Stimulated activated CD8-positive, alpha-beta memory T cell treated with anti-CD3 and anti-CD28 coated beads, Interleukin-7, amount 100 ng/mL, for 4 hours (primary cell): ENCODE measurements at regions not wholly inside any gene's neighbourhood (a gene's known extent, or its start where the extent isn't known, plus 50 kb on each side); places are given as distances from the start of the nearest gene placed in this dataset.

Source experiments
- DNase-seq, 2 donors: peaks; one replicate each; pipeline ENCODE4 v3.0.0-alpha.2; 2020; ENCODE audit warnings: low read depth in 2 of 2

DNA sequence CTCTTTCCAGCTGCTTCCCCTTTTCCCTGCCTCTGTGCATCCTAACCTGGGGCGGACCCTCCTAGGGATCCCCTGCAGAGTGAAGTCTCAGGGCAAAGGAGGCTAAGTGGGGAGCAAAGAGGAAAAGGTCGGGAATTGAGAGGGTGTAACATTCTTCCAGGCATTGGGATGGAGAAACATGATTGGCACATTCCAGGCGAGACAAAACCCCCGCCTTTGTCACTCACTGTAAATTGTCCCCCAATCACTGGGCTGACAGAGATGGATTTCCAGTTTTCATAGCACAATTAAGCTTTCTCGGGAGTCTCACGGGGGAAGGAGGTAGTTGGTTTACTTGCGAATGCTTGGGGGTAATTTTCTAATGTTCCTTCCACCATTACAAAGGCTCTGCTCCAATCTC lies 74.9 kb downstream of the MIAT start:
- no peak for DNase-seq

DNA sequence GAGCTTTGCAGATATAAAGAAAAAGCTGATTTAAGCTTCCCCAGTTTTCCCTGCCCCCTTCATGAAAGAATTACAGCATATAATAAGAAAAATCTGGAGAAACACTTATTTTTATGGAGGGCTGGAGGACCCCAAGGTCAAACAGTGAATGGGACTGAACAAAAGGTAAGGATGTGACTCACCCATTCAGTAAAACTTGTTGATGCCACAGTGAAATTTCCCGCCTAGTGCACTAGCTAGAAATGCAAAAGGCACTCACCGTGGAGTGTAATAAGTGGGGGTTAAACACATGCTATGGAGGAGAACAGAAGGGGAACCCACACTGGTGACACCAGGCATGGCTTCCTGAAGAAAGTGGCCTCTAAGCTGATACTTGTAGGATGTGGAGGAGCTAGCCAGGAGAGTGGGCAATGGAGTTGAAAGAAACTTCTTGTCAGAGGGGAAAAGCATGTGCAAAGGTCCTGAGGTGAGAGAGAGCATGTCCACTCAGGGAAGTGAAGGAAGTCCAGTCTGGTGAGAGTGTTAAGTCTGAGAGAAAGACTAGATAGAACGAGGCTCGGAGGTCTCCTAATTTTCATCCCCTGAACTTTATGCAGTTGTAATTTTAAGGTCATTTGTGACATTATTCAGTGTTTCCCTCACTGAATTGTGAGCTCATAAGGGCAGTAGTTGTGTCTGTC lies 77.1 kb downstream of the MIAT start:
- DNase-seq, result no peak

DNA sequence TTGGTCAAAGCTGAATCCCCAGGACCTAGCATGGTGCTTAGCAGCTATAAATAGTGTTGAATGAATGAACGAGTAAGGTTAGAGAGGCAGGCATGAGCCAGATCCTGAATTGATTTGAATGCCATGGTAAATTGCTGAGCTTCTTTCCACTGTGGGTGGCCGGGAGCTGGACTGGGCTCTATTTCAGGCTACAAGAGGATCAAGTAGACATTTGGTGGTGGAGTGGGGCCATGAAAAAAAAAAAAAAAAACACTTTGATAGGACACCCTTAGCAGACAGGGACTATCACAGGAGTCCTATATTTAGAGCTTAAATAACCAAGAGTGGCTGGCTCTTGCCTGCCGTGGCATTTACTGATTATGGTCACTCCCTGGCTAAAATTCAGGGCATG lies 77.6 kb downstream of the MIAT start:
- DNase-seq, result no peak

DNA sequence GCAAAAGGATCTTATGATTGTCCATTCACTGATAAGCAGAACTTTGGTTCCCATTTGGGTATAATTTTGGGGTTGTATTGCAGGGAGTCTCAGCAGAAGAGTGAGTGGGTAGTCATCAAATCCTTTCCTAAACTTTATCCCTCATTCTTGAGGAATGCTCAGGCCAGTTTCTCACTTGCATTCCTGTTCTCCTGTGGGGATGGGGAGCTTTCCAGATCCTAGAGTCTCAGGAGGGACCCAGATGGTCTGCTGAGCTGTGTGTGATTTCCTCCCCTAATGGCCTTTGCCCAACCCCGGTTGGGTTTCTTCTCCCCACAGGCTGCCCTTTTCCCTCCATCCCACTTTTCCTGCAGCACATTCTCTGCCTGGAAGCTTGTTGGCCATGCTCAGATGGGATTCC lies 79.9 kb downstream of the MIAT start:
- DNase-seq, result no peak

GRCh38 chr22:26740253-26740652 lies 82.9 kb downstream of the MIAT start:
- DNase-seq, result no peak

- DNase-seq, result no peak
Observed at GRCh38 chr22:26743149-26743548, 85.8 kb downstream of the MIAT start.

- no peak for DNase-seq
Observed at GRCh38 chr22:26744892-26745808, 87.8 kb downstream of the MIAT start.

GRCh38 chr22:26746311-26746710 lies 88.9 kb downstream of the MIAT start:
- DNase-seq, result no peak

GRCh38 chr22:26748845-26749244 lies 91.5 kb downstream of the MIAT start:
- no peak for DNase-seq

DNA sequence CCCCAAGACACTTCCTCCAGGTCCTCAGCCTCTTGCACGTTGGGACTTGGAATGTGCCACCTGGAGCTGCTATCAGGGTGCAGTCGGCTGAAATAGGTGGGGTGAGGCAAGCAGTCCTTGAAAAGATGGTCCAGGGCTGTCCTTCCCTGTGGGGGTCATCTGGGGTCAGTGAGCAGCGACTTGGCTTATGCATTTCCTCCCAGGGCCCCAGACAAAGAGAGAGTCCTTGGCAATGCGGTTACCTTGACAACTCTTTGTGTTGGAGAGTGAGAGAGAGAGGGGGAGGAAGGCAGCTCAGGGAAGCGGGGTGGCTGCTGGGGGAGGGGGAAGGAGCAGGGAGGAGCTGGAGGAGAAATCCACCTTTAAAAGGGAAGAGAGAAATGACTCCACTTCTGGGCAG lies 93.8 kb downstream of the MIAT start:
- DNase-seq, result no peak

DNA sequence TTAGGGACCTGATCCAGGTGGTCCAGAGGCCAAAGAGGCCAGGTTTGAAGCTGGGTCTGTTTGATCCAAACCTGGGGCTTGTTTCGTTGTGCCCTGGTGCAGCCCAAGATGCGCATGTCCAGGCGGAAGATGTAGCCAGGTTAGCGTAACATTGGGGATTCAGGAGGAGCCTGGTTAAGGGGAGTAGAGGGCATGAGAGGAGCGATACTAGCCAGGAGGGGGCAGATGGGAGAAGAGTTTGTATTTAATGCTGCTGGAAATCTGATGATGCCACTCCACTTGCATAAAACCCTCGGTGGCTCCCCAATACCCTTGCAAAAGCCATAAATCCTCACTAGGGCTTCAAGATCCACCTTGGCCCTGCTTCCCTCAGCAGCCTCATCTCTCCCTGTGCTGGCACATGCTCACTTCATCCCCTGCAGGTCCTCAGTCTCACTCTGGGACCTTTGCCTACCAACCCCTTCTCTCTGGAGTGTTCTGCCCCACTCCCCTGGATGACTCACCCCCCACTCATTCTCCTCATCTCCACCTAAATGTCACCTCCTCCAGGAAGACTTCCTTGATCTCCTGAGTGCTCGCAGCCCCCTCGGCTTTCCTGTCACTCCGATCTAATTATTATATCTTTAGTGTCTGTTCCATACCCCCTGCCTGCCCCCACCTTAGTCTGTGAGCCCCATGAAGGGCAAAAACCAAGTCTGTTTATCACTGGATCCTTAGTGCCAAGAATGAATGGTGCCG lies 95.9 kb downstream of the MIAT start:
- no peak for DNase-seq

DNA sequence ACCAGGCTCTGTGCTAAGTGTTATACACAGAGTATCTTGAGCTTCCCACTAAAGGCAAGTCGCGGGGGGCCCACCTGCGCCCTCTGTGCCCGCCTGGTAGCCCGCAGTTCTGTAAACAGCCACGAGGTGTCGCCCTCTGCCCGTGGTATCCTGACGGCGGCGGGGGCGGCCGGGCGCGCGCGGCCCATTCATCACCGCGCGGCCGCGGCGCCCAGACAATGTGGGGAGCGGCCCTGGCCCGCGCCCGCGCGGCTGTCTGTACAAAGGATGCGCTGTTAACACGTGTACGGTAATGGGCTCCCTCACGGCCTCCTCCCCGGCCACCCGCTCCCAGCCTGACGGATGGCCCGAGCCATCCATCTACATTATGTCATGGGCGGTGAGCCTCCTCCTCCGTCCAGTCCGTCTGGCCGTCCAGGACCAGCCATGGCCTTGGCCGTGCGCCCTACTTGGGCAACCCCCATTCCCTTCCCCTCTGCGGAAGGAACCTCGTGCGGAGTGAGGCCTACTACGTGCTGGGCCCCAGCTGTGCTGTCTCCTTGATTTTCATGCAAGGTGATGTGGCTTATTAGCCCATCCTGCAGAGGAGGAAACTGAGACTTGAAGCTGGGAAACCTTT lies 99.4 kb downstream of the MIAT start:
- peak in 1 of 2 donors; percentile 7 for DNase-seq

DNA sequence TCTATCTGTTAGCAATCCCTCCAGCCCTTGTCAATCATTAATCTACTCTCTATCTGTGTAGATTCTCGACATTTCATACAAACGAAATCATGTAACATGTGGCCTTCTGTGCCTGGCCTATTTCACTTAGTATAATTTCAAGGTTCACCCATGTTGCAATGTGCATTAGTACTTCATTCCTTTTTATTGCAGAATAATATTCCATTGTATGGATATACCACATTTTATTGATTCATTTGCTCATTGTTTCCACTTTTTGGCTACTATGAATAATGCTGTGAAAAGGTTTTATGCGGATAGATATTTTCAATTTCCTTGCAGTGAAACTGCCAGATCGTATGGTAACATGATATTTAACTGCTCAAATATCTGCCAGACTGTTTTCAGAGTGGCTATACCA lies 100.1 kb downstream of the MIAT start:
- no peak for DNase-seq

DNA sequence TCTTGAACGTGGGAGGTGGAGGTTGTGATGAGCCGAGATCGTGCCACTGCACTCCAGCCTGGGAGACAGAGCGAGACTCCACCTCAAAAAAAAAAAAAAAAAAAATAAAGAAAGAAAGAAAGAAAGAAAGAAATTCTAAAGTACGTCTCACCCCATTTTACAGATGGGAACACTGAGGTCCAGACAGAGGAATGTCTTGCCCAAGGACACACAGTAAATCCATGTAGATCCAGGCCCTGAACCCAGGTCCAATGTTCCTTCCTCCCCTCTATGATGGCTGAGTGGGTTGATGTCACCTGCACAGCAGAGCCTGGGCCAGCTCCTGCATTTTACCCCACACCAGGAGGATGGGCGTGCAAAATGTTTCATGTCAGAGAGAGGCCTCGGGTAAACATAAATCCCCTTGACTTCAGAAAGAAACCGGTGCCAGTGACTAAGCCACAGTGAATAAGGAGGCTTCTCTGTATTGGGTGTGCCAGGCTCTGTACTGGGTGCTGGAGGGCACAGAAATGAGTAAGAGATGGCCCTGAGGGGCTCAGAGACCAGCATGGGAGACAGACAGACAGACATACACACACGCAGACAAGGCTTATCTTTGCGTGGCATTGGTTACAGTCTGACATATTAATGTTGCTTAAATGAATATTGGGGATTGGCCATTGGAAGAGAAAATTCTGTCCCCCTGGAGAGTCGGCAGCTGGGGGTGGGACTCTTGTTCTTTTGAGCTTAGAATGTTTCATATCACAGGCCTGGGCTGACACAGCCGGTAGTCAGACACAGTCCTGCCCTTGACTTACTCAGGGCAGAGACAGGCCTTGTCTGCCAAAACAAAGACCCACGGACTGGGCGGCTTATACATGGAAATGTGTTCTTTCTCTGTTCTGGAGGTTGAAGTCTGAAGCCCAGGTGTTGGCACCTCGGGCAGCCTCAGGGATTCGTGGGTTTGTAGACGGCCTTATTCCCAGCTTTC lies 105.4 kb downstream of the MIAT start:
- no peak for DNase-seq

GRCh38 chr22:26763633-26764361 lies 106.4 kb downstream of the MIAT start:
- DNase-seq, result no peak

GRCh38 chr22:26766510-26767350 lies 109.3 kb downstream of the MIAT start:
- no peak for DNase-seq

DNA sequence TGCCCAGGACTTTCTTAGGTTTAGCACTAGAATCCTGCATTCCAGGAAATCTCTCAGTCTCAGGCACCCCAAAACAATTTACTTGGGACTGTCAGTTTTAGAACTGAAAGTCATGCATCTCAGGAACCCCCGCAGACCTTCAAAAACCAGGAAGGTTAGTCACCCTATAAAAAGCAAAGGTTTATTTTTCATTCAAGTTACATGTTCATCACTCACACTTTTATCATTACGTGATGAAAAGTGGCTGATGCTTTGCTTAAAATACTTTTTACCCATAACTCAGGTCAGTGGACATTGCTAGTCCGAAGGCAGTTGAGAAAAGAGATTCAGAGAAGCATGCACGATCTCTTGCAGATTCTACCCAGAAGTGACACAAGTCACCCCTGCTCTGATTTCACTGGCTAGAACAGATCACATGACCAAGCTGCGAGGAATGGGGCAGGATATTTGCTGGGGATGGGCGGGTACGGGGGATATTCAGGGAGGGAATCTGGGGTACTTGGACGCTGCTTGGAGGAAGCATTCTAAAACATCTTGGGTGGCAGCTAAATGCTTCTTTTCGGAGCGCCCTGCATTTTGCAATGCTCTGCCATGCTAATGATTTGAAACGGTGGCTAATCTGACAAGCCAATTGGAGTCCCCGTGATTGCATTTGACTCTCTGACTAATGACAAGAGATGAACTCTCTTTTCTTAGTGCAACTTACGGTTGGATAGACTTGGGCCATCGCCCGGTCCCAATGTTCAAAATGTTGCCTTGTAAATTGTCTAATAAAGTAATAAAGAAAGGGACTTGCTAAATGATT lies 110.2 kb downstream of the MIAT start:
- DNase-seq, result no peak

DNA sequence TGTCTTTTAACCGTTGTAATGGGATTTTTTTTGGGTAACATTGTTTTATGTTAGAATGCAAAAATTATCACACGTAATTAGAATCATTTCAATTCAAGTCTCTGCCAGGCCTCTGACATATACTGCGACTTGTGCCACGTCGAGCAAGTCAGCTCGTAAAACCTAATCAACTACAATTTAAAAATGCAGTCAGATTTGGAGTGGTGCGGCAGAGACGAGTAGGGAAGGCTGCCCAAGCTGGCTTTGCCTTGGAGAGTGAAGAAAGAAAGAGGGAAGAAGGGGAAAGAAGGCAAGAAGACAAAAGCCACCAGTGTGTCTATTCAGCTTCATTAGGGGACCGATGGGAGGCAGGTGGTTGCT lies 110.7 kb downstream of the MIAT start:
- no peak for DNase-seq

GRCh38 chr22:26768952-26769351 lies 111.6 kb downstream of the MIAT start:
- no peak for DNase-seq
